ENCODE measurements at regions not wholly inside any gene's neighbourhood (a gene's known extent, or its start where the extent isn't known, plus 50 kb on each side); places are given as distances from the start of the nearest gene placed in this dataset.

GRCh38 chr1:172719066-172719627 is 60.2 kb downstream of the FASLG start:
- POLR2A ChIA-PET (ENCODE audit: unreplicated experiment), result no interaction called here
- peak overlapping the region; percentile 33; the same call in 1 of the 2 replicates for H3K18ac ChIP-seq (ENCODE audit: low read depth, low read length)
- H3K4me1 ChIP-seq (ENCODE audit: control insufficient read depth, insufficient read depth, low read length), result peaks cover 4% of the 10 kb centered on the region; the same call in 1 of the 2 replicates
- H2AK9ac ChIP-seq (replicated peaks; ENCODE audit: low read depth, low read length, poor library complexity), result no peak overlapping the region
- peak overlapping the region; percentile 39; the same call in 1 of the 2 replicates for H3K4me2 ChIP-seq (ENCODE audit: low read depth, low read length)
- no peak overlapping the region for H3K9ac ChIP-seq (ENCODE audit: low read depth, low read length)
- no peak overlapping the region for H2BK5ac ChIP-seq (ENCODE audit: low read depth, low read length, poor library complexity, severe bottlenecking)
- 0 out of 2 replicates have a peak overlapping the region, but pooled peaks have one; percentile 11 for H3K4ac ChIP-seq (ENCODE audit: low read depth, low read length)
- no peak overlapping the region for H2BK120ac ChIP-seq (ENCODE audit: low read depth, low read length)
- peak; percentile 34 for DNase-seq
- H4K20me1 ChIP-seq (ENCODE audit: insufficient read depth, low read length), result no peaks in the 10 kb centered on the region
- H2BK15ac ChIP-seq (ENCODE audit: low read depth, low read length), result peak overlapping the region; percentile 15; the same call in 1 of the 3 replicates
- intact Hi-C loops (cut with micrococcal nuclease), result loop anchor here (1.0 to 5.0 kb wide), 5 partner anchors 82 to 717 kb away; partner anchors contain the start of gene SUCO
- ATAC-seq (ENCODE audit: low read depth), result peak; percentile 22
- TF ChIP-seq NFE2L2 (IDR thresholded peaks at IDR 0.05; ENCODE audit: low read depth, low read length) (0 out of 2 replicates have a peak, but pooled peaks have one; percentile 22), MAFK (IDR thresholded peaks at IDR 0.05; ENCODE audit: low read depth, low read length) (no peak), MXI1 (IDR thresholded peaks at IDR 0.05; ENCODE audit: borderline replicate concordance, low read depth, low read length) (no peak), RCOR1 (IDR thresholded peaks at IDR 0.05; ENCODE audit: insufficient replicate concordance, low read length) (no peak), CEBPB (IDR thresholded peaks at IDR 0.05; ENCODE audit: low read depth, low read length) (no peak)
- no peak overlapping the region for H3K56ac ChIP-seq (ENCODE audit: extremely low read depth, insufficient read depth, low read length)
- no peak overlapping the region; the same call in 1 of the 2 replicates for H3K23ac ChIP-seq (ENCODE audit: low read depth, low read length)
- no peak overlapping the region for H3K27ac ChIP-seq (ENCODE audit: insufficient read depth, low read length)
- no peaks in the 10 kb centered on the region for H3K9me1 ChIP-seq (ENCODE audit: insufficient read depth, low read length)
- WGBS, 2 experiments (ENCODE audit: extremely low coverage in 2 of 2, insufficient read length in 1 of 2), result 0% methylated on average over 1 of the region's 6 CpGs; no CpG with 5 or more reads in 1 of the 2 experiments
- no peak overlapping the region for H2BK20ac ChIP-seq (ENCODE audit: low read depth, low read length)
- CTCF ChIA-PET, result interaction anchor here (0.6 to 2.3 kb wide), 8 partner anchors 55 to 1487 kb away, joined by 3 to 10 read pairs (median 4); partner anchors contain the start of gene PIGC
- H3K9me3 ChIP-seq (ENCODE audit: control insufficient read depth, insufficient read depth, low read length), result no peaks in the 10 kb centered on the region
- dilution Hi-C loops (cut with HindIII; ENCODE audit: low sequenced_read_pairs, unreplicated experiment), result no loop called here
- no peak overlapping the region for H4K5ac ChIP-seq (ENCODE audit: low read depth, low read length)
- in situ Hi-C loops (cut with MboI; ENCODE audit: low sequenced_read_pairs), result loop anchor here (5.0 to 25.0 kb wide), 2 partner anchors 267 to 707 kb away; no protein-coding TSS in a partner anchor
- H3K27me3 ChIP-seq (ENCODE audit: control insufficient read depth, insufficient read depth, low read length), result no peaks in the 10 kb centered on the region
- no peaks in the 10 kb centered on the region for H3K79me1 ChIP-seq (ENCODE audit: low read depth in 1 of 2, low read length in 2 of 2)
- H2AFZ ChIP-seq (replicated peaks; ENCODE audit: low read length, poor library complexity), result no peak overlapping the region
- no peak overlapping the region for H3K14ac ChIP-seq (replicated peaks; ENCODE audit: low read depth, low read length)
- no peak overlapping the region for H2AK5ac ChIP-seq (ENCODE audit: low read depth, low read length)
- H4K8ac ChIP-seq (ENCODE audit: low read depth in 2 of 2, low read length in 2 of 2), result no peak overlapping the region
- H3K4me3 ChIP-seq (ENCODE audit: insufficient read depth, low read depth, low read length), result no peak overlapping the region
- no peaks in the 10 kb centered on the region for H3K36me3 ChIP-seq (ENCODE audit: control insufficient read depth, insufficient read depth, low read length)
- no peak overlapping the region for H4K91ac ChIP-seq (ENCODE audit: insufficient read depth, low read depth, low read length)
- no TSS peak for BruUV-seq (replicated peaks)

Data from IMR-90 (cell line).